Kidney (tissue), 13 donors: ENCODE measurements at regions not wholly inside any gene's neighbourhood (a gene's known extent, or its start where the extent isn't known, plus 50 kb on each side); places are given as distances from the start of the nearest gene placed in this dataset.

Experiments used
- DNase-seq, 5 donors: peaks; one replicate each; pipeline ENCODE4 v3.0.0-alpha.2; 2013 to 2020
- FAIRE-seq: peaks from 2 replicates; lab custom pipeline; 2012; peaks lifted over from hg19 to GRCh38; lab: Jason Lieb, UNC
- H3K27ac ChIP-seq, 2 donors: one replicate each; pipeline ENCODE4 v1.7.0; 2013; ENCODE audit warnings: low read depth in 2 of 2, low read length in 2 of 2, inconsistent platforms in 1 of 2
- H3K27me3 ChIP-seq: one replicate; pipeline ENCODE4 v1.7.1; 2013; ENCODE audit warnings: low read length, inconsistent platforms; ENCODE audit not compliant: control insufficient read depth, insufficient read depth
- H3K36me3 ChIP-seq, 3 donors: one replicate each; pipeline versions ENCODE4 v1.7.0 to v1.7.1; 2013; ENCODE audit warnings: low read length in 3 of 3, control low read depth in 1 of 3, inconsistent platforms in 1 of 3; ENCODE audit not compliant: insufficient read depth in 3 of 3, control insufficient read depth in 2 of 3
- H3K4me1 ChIP-seq, 3 donors: one replicate each; pipeline versions ENCODE4 v1.7.0 to v1.7.1; 2013; ENCODE audit warnings: low read length in 3 of 3, inconsistent platforms in 1 of 3, low read depth in 1 of 3; ENCODE audit not compliant: control insufficient read depth in 2 of 3, insufficient read depth in 2 of 3
- H3K4me3 ChIP-seq, 3 donors: one replicate each; pipeline versions ENCODE4 v1.7.0 to v1.8.1; 2013; ENCODE audit warnings: low read length in 3 of 3, control low read depth in 1 of 3, inconsistent platforms in 1 of 3
- H3K9ac ChIP-seq, 3 donors: one replicate each; pipeline versions ENCODE4 v1.7.0 to v1.7.1; 2013; ENCODE audit warnings: low read length in 3 of 3, control low read depth in 1 of 3, inconsistent platforms in 1 of 3
- H3K9me3 ChIP-seq, 3 donors: one replicate each; pipeline versions ENCODE4 v1.7.0 to v1.7.1; 2013; ENCODE audit warnings: low read length in 3 of 3, control low read depth in 1 of 3, inconsistent platforms in 1 of 3; ENCODE audit not compliant: control insufficient read depth in 2 of 3, insufficient read depth in 1 of 3
- CTCF ChIP-seq: IDR thresholded peaks from 3 replicates; pipeline ENCODE4 v1.5.1; 2012; ENCODE audit warnings: mild to moderate bottlenecking, moderate library complexity, borderline replicate concordance; ENCODE audit not compliant: insufficient read depth; ENCODE audit errors: extremely low read depth
- intact Hi-C: fragments of 100-400 bp; cut with DNase I; formaldehyde crosslinking; loops from one replicate; pipeline ENCODE4 v1.11.1; 2022
- donor health status: control.
- donor health status: control.
- donor health status: control.
- donor health status: control.
- donor health status: control.
- donor health status: DM: yes; HTN: yes; CAD: no.
- donor health status: Normal renal cell carcinoma (clear cell type).

DNA sequence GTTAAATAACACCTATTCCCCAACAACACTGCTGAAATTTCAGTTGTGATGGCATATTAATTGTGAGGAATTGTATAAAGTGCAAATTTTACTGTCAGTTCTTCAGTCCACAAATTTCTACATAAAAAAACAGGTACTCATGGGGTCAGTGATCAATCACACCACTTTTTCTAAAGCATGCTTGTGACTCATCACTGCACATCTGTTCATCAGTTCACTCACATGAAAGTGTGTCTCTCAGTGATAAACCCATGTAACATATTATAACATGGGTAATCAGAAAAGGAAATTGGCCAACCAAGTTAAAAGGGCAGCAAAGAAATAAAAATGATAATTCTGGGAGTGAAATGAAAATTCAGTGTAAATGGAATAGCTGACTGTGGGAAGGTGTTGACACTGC lies 234.7 kb upstream of the FKBP1C start:
- no peaks in the 10 kb centered on the region for H3K9me3 ChIP-seq
- no peak overlapping the region for H3K4me3 ChIP-seq
- intact Hi-C loops, result no loop called here
- FAIRE-seq (no peak), DNase-seq (no peak)
- H3K36me3 ChIP-seq, result no peaks in the 10 kb centered on the region
- H3K27me3 ChIP-seq, result no peaks in the 10 kb centered on the region
- H3K9ac ChIP-seq, result no peak overlapping the region
- H3K4me1 ChIP-seq, result no peaks in the 10 kb centered on the region
- no peak overlapping the region for H3K27ac ChIP-seq
- no peak for TF ChIP-seq CTCF

DNA sequence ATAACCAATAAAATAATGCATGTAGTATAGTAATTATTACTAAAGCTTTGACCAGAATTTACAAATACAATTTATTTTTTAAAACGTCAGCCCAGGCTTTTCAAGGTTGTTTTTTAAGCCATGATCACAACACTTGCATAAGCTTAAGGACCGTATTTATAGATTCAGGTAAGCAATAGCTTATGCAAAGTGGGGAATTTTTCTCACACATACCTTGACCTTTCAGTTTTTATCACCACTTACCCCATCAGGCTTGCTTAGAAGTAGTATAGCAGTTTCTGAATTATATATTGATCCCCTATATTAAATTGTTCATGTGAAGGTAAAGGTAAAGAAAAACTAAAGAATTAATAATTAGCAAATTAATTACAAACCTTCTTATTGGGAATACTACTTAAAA lies 232.3 kb upstream of the FKBP1C start:
- H3K27ac ChIP-seq, result no peak overlapping the region
- no peak for DNase-seq

GRCh38 chr6:62980093-62980492 lies 231.2 kb upstream of the FKBP1C start:
- FAIRE-seq (no peak), DNase-seq (no peak)
- no peak overlapping the region for H3K4me3 ChIP-seq
- TF ChIP-seq CTCF, result no peak
- no peaks in the 10 kb centered on the region for H3K4me1 ChIP-seq
- no peaks in the 10 kb centered on the region for H3K9me3 ChIP-seq
- no peak overlapping the region for H3K27ac ChIP-seq
- H3K36me3 ChIP-seq, result no peaks in the 10 kb centered on the region
- intact Hi-C loops, result no loop called here
- H3K9ac ChIP-seq, result no peak overlapping the region
- no peaks in the 10 kb centered on the region for H3K27me3 ChIP-seq

More for the DNA sequence above, 232.3 kb upstream of the FKBP1C start:
- H3K9ac ChIP-seq, result no peak overlapping the region
- H3K27me3 ChIP-seq, result no peaks in the 10 kb centered on the region
- H3K4me3 ChIP-seq, result no peak overlapping the region
- no peaks in the 10 kb centered on the region for H3K36me3 ChIP-seq
- no peak for FAIRE-seq
- intact Hi-C loops, result no loop called here
- no peaks in the 10 kb centered on the region for H3K4me1 ChIP-seq
- TF ChIP-seq CTCF, result no peak
- H3K9me3 ChIP-seq, result no peaks in the 10 kb centered on the region

- H3K9ac ChIP-seq, result no peak overlapping the region
- DNase-seq, result no peak
- no peak overlapping the region for H3K27ac ChIP-seq
- intact Hi-C loops, result no loop called here
- no peaks in the 10 kb centered on the region for H3K36me3 ChIP-seq
- H3K9me3 ChIP-seq, result no peaks in the 10 kb centered on the region
- H3K4me1 ChIP-seq, result no peaks in the 10 kb centered on the region
- FAIRE-seq, result no peak
- H3K27me3 ChIP-seq, result no peaks in the 10 kb centered on the region
- H3K4me3 ChIP-seq, result no peak overlapping the region
- TF ChIP-seq CTCF, result no peak
These were observed 230.5 kb upstream of the FKBP1C start for GRCh38 chr6:62980724-62981123.
